Ishikawa (cell line): ENCODE measurements at regions not wholly inside any gene's neighbourhood (a gene's known extent, or its start where the extent isn't known, plus 50 kb on each side); places are given as distances from the start of the nearest gene placed in this dataset.

Experiments
- CEBPB ChIP-seq: IDR thresholded peaks from 2 replicates; pipeline ENCODE4 v1.6.1; 2012
- CREB1 ChIP-seq: IDR thresholded peaks from 2 replicates; pipeline ENCODE4 v1.6.1; 2012; ENCODE audit warnings: low read depth
- EGR1 ChIP-seq: IDR thresholded peaks from 2 replicates; pipeline ENCODE4 v1.6.1; 2012
- EP300 ChIP-seq: IDR thresholded peaks from 2 replicates; pipeline ENCODE4 v1.6.1; 2012; ENCODE audit warnings: borderline replicate concordance
- FOXM1 ChIP-seq: IDR thresholded peaks from 2 replicates; pipeline ENCODE4 v1.6.1; 2012; ENCODE audit warnings: low read depth, borderline replicate concordance
- MAX ChIP-seq: IDR thresholded peaks from 2 replicates; pipeline ENCODE4 v1.6.1; 2012
- NFIC ChIP-seq: IDR thresholded peaks from 2 replicates; pipeline ENCODE4 v1.6.1; 2012
- RAD21 ChIP-seq: IDR thresholded peaks from 2 replicates; pipeline ENCODE4 v1.6.1; 2012; ENCODE audit warnings: low read depth
- REST ChIP-seq: IDR thresholded peaks from 2 replicates; pipeline ENCODE4 v1.6.1; 2012; ENCODE audit warnings: low read depth, mild to moderate bottlenecking
- TAF1 ChIP-seq: IDR thresholded peaks from 2 replicates; pipeline ENCODE4 v1.6.1; 2012; ENCODE audit warnings: low read depth, mild to moderate bottlenecking
- TCF12 ChIP-seq: IDR thresholded peaks from 2 replicates; pipeline ENCODE4 v1.6.1; 2012; ENCODE audit warnings: low read depth
- TEAD4 ChIP-seq: IDR thresholded peaks from 2 replicates; pipeline ENCODE4 v1.6.1; 2012
- YY1 ChIP-seq: IDR thresholded peaks from 2 replicates; pipeline ENCODE4 v1.6.1; 2012; ENCODE audit warnings: low read depth
- ZBTB7A ChIP-seq: IDR thresholded peaks from 2 replicates; pipeline ENCODE4 v1.6.1; 2012; ENCODE audit warnings: low read depth
- TF ChIP-seq, protein P1 (sequence below): IDR thresholded peaks from 2 replicates; pipeline ENCODE4 v1.6.1; 2012

DNA sequence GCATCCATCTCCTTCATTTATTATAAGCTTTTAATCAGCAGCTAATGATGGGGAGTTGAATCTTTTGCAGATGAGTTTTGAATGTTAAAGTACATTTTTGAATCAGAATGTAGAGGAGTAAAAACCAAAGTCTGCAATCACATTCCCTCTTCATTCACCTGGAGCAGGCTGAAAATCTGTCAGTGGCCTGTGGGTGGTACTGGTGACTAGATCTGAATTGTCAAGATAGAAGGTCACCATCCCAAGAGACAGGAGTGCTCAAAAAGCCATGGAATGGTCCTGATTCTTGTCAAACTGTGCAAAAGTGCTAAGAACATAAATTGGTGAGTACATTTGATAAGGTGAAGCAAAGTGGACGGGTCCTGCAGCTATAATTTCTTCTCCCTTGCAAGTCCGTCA lies 881.3 kb upstream of the NR2F2 start:
- TF ChIP-seq RAD21 (no peak), TCF12 (no peak), CEBPB (no peak), CREB1 (no peak)

GRCh38 chr15:95450413-95450812 lies 880.1 kb upstream of the NR2F2 start:
- TF ChIP-seq EGR1 (no peak), RAD21 (no peak), REST (no peak), TAF1 (no peak), CREB1 (no peak), TEAD4 (no peak), TCF12 (no peak), MAX (no peak), NFIC (no peak), YY1 (no peak), ZBTB7A (no peak), EP300 (no peak), CEBPB (no peak)
- TF ChIP-seq, protein P1, sequence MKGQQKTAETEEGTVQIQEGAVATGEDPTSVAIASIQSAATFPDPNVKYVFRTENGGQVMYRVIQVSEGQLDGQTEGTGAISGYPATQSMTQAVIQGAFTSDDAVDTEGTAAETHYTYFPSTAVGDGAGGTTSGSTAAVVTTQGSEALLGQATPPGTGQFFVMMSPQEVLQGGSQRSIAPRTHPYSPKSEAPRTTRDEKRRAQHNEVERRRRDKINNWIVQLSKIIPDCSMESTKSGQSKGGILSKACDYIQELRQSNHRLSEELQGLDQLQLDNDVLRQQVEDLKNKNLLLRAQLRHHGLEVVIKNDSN: no peak

- TF ChIP-seq CEBPB: no peak
- no peak for TF ChIP-seq TCF12
- TF ChIP-seq ZBTB7A: no peak
- TF ChIP-seq RAD21: no peak
- TF ChIP-seq MAX: no peak
- no peak for TF ChIP-seq EGR1
- TF ChIP-seq NFIC: no peak
- TF ChIP-seq YY1: no peak
- TF ChIP-seq, protein P1: no peak
- no peak for TF ChIP-seq TAF1
- TF ChIP-seq FOXM1: no peak
- no peak for TF ChIP-seq EP300
- no peak for TF ChIP-seq TEAD4
- TF ChIP-seq CREB1: no peak
- TF ChIP-seq REST: no peak
These were observed 878.6 kb upstream of the NR2F2 start for GRCh38 chr15:95451938-95452337.

DNA sequence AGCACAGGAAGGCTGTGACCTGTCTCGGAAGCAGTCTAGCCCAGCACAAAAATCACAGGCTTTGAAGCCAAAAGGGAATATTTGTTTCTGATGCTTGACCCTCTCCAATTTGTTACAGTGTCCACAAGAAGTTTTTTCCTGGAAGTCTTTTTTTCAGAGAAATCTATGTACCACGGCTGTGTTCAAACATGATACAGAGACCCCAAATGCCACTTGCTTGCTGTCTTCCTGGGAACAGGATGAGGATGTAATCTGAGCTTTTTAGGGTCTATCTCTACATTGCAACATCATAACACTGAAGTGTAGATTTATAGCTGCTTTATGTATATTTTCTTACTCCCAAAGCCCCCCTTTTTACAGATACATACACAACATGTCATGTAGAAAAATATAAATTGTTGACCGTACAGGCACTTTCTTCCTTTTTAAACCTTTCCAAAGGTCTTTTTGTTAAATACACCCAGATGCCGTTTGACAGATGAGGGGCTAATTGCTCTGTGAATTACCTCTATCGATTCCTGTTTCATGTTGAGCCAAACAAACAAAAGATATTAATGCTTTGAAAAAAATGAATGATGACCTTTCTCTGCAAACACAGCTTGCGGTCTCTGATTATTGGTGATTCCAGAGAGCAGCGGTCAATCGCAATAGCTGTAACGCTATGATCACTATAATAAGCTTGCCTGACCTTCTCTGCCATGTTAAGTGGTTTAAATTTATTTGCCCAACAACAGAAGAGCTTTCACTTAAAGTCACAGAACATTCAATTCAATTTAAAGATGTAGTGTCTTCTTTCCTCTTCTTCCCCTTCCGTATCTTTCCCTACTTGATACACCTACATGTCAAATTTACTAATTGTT lies 875.9 kb upstream of the NR2F2 start:
- TF ChIP-seq REST (no peak), EGR1 (no peak), EP300 (no peak), ZBTB7A (no peak), FOXM1 (no peak), RAD21 (no peak)

DNA sequence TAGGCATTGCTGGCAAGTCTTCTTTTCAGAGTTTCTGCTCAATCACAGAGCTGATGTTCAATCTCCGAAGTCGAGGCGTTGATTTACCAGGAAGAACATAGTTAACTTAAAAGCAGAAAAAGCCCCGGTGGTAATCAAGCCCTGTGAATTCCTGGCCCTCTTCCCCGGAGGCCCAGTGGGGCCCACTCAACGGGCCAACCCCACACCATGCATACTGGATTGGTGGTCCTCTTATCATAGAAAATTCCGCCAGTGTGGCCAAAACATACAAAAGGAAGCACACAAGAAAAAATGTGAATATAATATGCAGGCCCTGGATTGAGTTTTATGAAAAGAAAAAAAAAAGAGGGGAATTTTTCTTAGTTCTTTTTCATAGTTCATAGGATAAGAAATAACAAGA lies 873.0 kb upstream of the NR2F2 start:
- TF ChIP-seq EP300 (no peak), MAX (no peak), EGR1 (no peak), REST (no peak), NFIC (no peak), CREB1 (no peak), FOXM1 (no peak), TEAD4 (no peak)
